HepG2 (cell line): ENCODE measurements at regions not wholly inside any gene's neighbourhood (a gene's known extent, or its start where the extent isn't known, plus 50 kb on each side); places are given as distances from the start of the nearest gene placed in this dataset.

Experiments
- ATAC-seq: fragments of 200-7000 bp; cut with Tn5 transposase; 3 replicates; pipeline ENCODE4 v1.9.1; 2020; ENCODE audit warnings: mild to moderate bottlenecking, moderate library complexity
- BruUV-seq: library from RNA; stranded (reverse); fragments of 400-500 nt; replicated peaks from 2 replicates; lab custom pipeline; 2021; lab: Mats Ljungman, UMichigan
- CTCF ChIA-PET: fragments of 300-600 bp; formaldehyde crosslinking; extraction: SDS; loops from one replicate; lab custom pipeline; 2021; ENCODE audit warnings: low total read pairs, inconsistent platforms, low intra/inter-chr PET ratio; lab: Yijun Ruan, JAX
- POLR2A ChIA-PET: fragments of 350-600 bp; sonication (Branson Sonifier 250); formaldehyde crosslinking; loops from one replicate; lab custom pipeline; 2020; ENCODE audit warnings: antibody characterized with exemption, inconsistent platforms; lab: Yijun Ruan, JAX
- DNase-seq: peaks from one replicate; pipeline ENCODE4 v3.0.0-alpha.2; 2015; ENCODE audit warnings: low spot score
- FAIRE-seq: peaks from 3 replicates; lab custom pipeline; 2011; peaks lifted over from hg19 to GRCh38; lab: Jason Lieb, UNC
- H2AFZ ChIP-seq: one replicate; pipeline ENCODE4 v1.6.1; 2011; ENCODE audit warnings: low read length, inconsistent platforms
- H3K27ac ChIP-seq: fragments of 300-600 bp; 3 replicates; pipeline ENCODE4 v1.8.0; 2011; ENCODE audit warnings: mixed run types, mild to moderate bottlenecking, mixed read lengths, low read length, inconsistent platforms; ENCODE audit not compliant: insufficient read depth; ENCODE audit errors: extremely low read length
- H3K27me3 ChIP-seq, 2 experiments: fragments of 200-600 bp in 1 of 2; 2 replicates in 1 of 2; 3 replicates in 1 of 2; pipeline versions ENCODE4 v1.6.0 to v1.8.0; 2011; ENCODE audit warnings: low read length in 2 of 2, mild to moderate bottlenecking in 2 of 2, moderate library complexity in 2 of 2, inconsistent platforms in 1 of 2; ENCODE audit not compliant: insufficient read depth in 2 of 2, control insufficient read depth in 1 of 2
- H3K36me3 ChIP-seq, 2 experiments: fragments of 200-600 bp in 1 of 2; replicated peaks in 1 of 2; 2 replicates in 1 of 2; 3 replicates in 1 of 2; pipeline versions ENCODE4 v1.5.1 to v1.8.0; 2011; ENCODE audit warnings: low read length in 2 of 2, inconsistent platforms in 1 of 2; ENCODE audit not compliant: insufficient read depth in 2 of 2, control insufficient read depth in 1 of 2
- H3K4me1 ChIP-seq: 2 replicates; pipeline ENCODE4 v1.5.1; 2012; ENCODE audit warnings: low read length, inconsistent platforms; ENCODE audit not compliant: insufficient read depth
- H3K4me2 ChIP-seq: 2 replicates; pipeline ENCODE4 v1.6.0; 2011; ENCODE audit warnings: low read depth, low read length, inconsistent platforms
- H3K4me3 ChIP-seq, 3 experiments: fragments of 200-600 bp in 1 of 3; sonication (generic), shearing (Covaris generic) in 1 of 3; replicated peaks in 1 of 3; 2 replicates each; pipeline ENCODE4 v1.5.1; 2011 to 2016; ENCODE audit warnings: low read length in 3 of 3, inconsistent platforms in 2 of 3, low read depth in 2 of 3, mild to moderate bottlenecking in 2 of 3, control low read depth in 1 of 3, mixed read lengths in 1 of 3; ENCODE audit not compliant: insufficient read depth in 1 of 3
- H3K79me2 ChIP-seq: one replicate; pipeline ENCODE4 v1.6.1; 2011; ENCODE audit warnings: low read length, inconsistent platforms; ENCODE audit not compliant: insufficient read depth
- H3K9ac ChIP-seq: 2 replicates; pipeline ENCODE4 v1.6.0; 2011; ENCODE audit warnings: mild to moderate bottlenecking, low read depth, low read length, inconsistent platforms; ENCODE audit not compliant: insufficient read depth
- H3K9me3 ChIP-seq: 2 replicates; pipeline ENCODE4 v1.5.1; 2012; ENCODE audit warnings: mild to moderate bottlenecking, low read length
- H4K20me1 ChIP-seq: 2 replicates; pipeline ENCODE4 v1.6.0; 2011; ENCODE audit warnings: inconsistent platforms, mild to moderate bottlenecking, low read length, moderate library complexity; ENCODE audit not compliant: insufficient read depth
- CENPT ChIP-seq: sonication (generic); formaldehyde crosslinking; IDR thresholded peaks from 2 replicates; pipeline ENCODE4 v1.8.0; 2022; ENCODE audit warnings: low read depth, mild to moderate bottlenecking, moderate library complexity, missing genetic modification reagents
- EHMT2 ChIP-seq: fragments of 200-600 bp; sonication (generic); IDR thresholded peaks from 2 replicates; pipeline ENCODE4 v1.7.0; 2017; ENCODE audit warnings: antibody characterized with exemption, low read depth, low read length, borderline replicate concordance
- GZF1 ChIP-seq: sonication (generic); formaldehyde crosslinking; IDR thresholded peaks from 2 replicates; pipeline ENCODE4 v1.5.1; 2020; ENCODE audit warnings: mild to moderate bottlenecking, missing genetic modification reagents
- MBNL3 ChIP-seq: fragments of 250-450 bp; sonication (Bioruptor Pico); conservative IDR thresholded peaks from 2 replicates; pipeline ENCODE4 v1.8.0; 2022; ENCODE audit warnings: mild to moderate bottlenecking, inconsistent platforms
- MYC ChIP-seq: sonication (generic); formaldehyde crosslinking; IDR thresholded peaks from 2 replicates; pipeline ENCODE4 v1.9.0; 2021; ENCODE audit warnings: missing genetic modification reagents, borderline replicate concordance
- NCOA5 ChIP-seq: sonication (generic); formaldehyde crosslinking; IDR thresholded peaks from 2 replicates; pipeline ENCODE4 v1.4.0; 2020; ENCODE audit warnings: missing genetic modification reagents
- RBM22 ChIP-seq: fragments of 200-400 bp; formaldehyde crosslinking; optimal IDR thresholded peaks from 2 replicates; pipeline ENCODE3; 2017; ENCODE audit warnings: mild to moderate bottlenecking, low read length, moderate library complexity
- RFXAP ChIP-seq: sonication (generic); formaldehyde crosslinking; IDR thresholded peaks from 2 replicates; pipeline ENCODE4 v1.4.0; 2020; ENCODE audit warnings: missing genetic modification reagents, borderline replicate concordance
- SUZ12 ChIP-seq: fragments of 150-350 bp; IDR thresholded peaks from 2 replicates; pipeline ENCODE4 v1.6.1; 2014; ENCODE audit warnings: low read depth, low read length
- ZMYM2 ChIP-seq: sonication (generic); formaldehyde crosslinking; IDR thresholded peaks from 2 replicates; pipeline ENCODE4 v1.8.0; 2022; ENCODE audit warnings: mild to moderate bottlenecking, missing genetic modification reagents
- ZNF230 ChIP-seq: sonication (generic); formaldehyde crosslinking; IDR thresholded peaks from 2 replicates; pipeline ENCODE4 v1.4.0; 2020; ENCODE audit warnings: mild to moderate bottlenecking, missing genetic modification reagents
- ZNF333 ChIP-seq: sonication (generic); formaldehyde crosslinking; IDR thresholded peaks from 2 replicates; pipeline ENCODE4 v1.4.0; 2020; ENCODE audit warnings: mild to moderate bottlenecking, missing genetic modification reagents, borderline replicate concordance
- ZNF33A ChIP-seq: sonication (generic); formaldehyde crosslinking; IDR thresholded peaks from 2 replicates; pipeline ENCODE4 v1.5.1; 2020; ENCODE audit warnings: missing genetic modification reagents, mild to moderate bottlenecking, moderate library complexity, borderline replicate concordance
- ZNF570 ChIP-seq: sonication (generic); formaldehyde crosslinking; IDR thresholded peaks from 2 replicates; pipeline ENCODE4 v1.4.0; 2020; ENCODE audit warnings: mild to moderate bottlenecking, missing genetic modification reagents, borderline replicate concordance
- ZNF580 ChIP-seq: IDR thresholded peaks from 2 replicates; pipeline ENCODE4 v1.6.1; 2016; ENCODE audit warnings: low read depth, borderline replicate concordance
- ZNF660 ChIP-seq: sonication (generic); formaldehyde crosslinking; IDR thresholded peaks from 2 replicates; pipeline ENCODE4 v1.5.1; 2020; ENCODE audit warnings: mild to moderate bottlenecking, low read depth, missing genetic modification reagents, borderline replicate concordance
- ZNF703 ChIP-seq: sonication (generic); formaldehyde crosslinking; IDR thresholded peaks from 2 replicates; pipeline ENCODE4 v1.5.1; 2020; ENCODE audit warnings: missing genetic modification reagents, mild to moderate bottlenecking, moderate library complexity, borderline replicate concordance
- ZNF724P ChIP-seq: sonication (generic); formaldehyde crosslinking; IDR thresholded peaks from 2 replicates; pipeline ENCODE4 v1.8.0; 2022; ENCODE audit warnings: missing genetic modification reagents, borderline replicate concordance
- WGBS: methylation state at CpG from one replicate; pipeline ENCODE4 v1.1.6; 2017; ENCODE audit warnings: low lambda C conversion rate; 5-methylcytosine and 5-hydroxymethylcytosine counted together
- in situ Hi-C: cut with HindIII; loops from 2 replicates; pipeline ENCODE4 v1.10.0; 2017; ENCODE audit warnings: low pct_unique_long_range_greater_than_20kb; ENCODE audit not compliant: extremely low pct_ligation_motif_present
- intact Hi-C: fragments of 100-400 bp; cut with micrococcal nuclease; formaldehyde crosslinking; loops from one replicate; pipeline ENCODE4 v1.10.0; 2022; ENCODE audit not compliant: unreplicated experiment
- TF ChIP-seq, protein P1 (sequence below): sonication (generic); formaldehyde crosslinking; conservative IDR thresholded peaks from 2 replicates; pipeline ENCODE4 v1.8.1; 2023; ENCODE audit warnings: missing genetic modification reagents
- TF ChIP-seq, protein P2 (sequence below): sonication (generic); formaldehyde crosslinking; IDR thresholded peaks from 2 replicates; pipeline ENCODE4 v1.4.0; 2020; ENCODE audit warnings: missing genetic modification reagents

DNA sequence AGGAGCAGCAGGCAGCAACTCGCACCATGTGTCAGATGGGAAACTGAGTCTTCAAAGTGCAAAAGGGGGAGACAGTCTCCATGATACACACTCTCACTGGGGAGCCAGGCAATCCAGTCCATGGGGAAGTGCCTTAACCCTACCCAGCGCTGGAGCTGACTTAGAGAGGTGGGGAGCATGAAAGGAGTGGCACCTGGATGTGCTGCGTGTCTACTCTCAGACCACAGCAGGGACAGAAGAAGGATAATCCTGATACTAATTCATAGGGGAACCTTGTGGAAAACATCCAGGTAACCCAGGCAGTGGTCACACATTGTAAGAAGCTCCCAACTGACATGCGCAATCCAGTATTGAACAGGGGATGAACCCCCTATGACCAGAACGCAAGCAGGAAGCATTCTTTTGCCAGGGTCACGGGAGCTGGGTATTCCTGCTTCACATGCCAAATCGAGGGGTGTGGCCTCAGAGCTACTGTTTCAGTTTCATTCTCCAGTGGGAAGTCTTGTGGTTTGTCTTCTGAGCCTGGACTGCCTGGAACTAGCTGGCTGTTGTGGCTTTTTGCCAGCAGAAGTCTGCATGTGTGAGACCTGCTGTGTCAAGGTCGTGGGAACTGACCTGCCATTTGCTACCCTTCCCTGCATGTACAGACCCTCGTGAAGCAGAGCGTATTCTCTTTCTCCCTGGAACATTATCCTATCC is 367.6 kb upstream of the NDN start:
- no peak for FAIRE-seq
- Histone ChIP-seq H3K27me3 (no peaks in the 10 kb centered on the region), H3K4me2 (no peak overlapping the region), H3K4me3 (no peak overlapping the region), H2AFZ (no peak overlapping the region), H3K9me3 (peaks cover 83% of the 10 kb centered on the region), H4K20me1 (no peaks in the 10 kb centered on the region), H3K4me1 (no peaks in the 10 kb centered on the region), H3K9ac (no peak overlapping the region), H3K27ac (no peak overlapping the region), H3K36me3 (no peaks in the 10 kb centered on the region), H3K79me2 (no peaks in the 10 kb centered on the region)
- CTCF ChIA-PET, result no interaction called here
- 25% methylated on average over 5 of the region's 10 CpGs for whole genome bisulfite sequencing
- in situ Hi-C loops (no loop called here), intact Hi-C loops (no loop called here)
- TF ChIP-seq GZF1 (CRISPR knock-in tag), result no peak
- TF ChIP-seq RBM22, result no peak
- no peak for TF ChIP-seq RFXAP (CRISPR knock-in tag)
- TF ChIP-seq EHMT2, result no peak
- TF ChIP-seq CENPT, result no peak
- no peak for TF ChIP-seq ZNF703 (CRISPR knock-in tag)
- TF ChIP-seq MYC, result no peak
- no peak for TF ChIP-seq ZNF570 (CRISPR knock-in tag)
- no peak for TF ChIP-seq ZNF724P
- no peak for TF ChIP-seq ZNF230 (CRISPR knock-in tag)
- TF ChIP-seq ZNF333 (CRISPR knock-in tag), result no peak
- TF ChIP-seq SUZ12, result no peak
- TF ChIP-seq MBNL3 (CRISPR knock-in tag), result no peak
- no peak for TF ChIP-seq ZNF660 (CRISPR knock-in tag)
- TF ChIP-seq ZNF33A (CRISPR knock-in tag), result no peak
- TF ChIP-seq, protein P1, sequence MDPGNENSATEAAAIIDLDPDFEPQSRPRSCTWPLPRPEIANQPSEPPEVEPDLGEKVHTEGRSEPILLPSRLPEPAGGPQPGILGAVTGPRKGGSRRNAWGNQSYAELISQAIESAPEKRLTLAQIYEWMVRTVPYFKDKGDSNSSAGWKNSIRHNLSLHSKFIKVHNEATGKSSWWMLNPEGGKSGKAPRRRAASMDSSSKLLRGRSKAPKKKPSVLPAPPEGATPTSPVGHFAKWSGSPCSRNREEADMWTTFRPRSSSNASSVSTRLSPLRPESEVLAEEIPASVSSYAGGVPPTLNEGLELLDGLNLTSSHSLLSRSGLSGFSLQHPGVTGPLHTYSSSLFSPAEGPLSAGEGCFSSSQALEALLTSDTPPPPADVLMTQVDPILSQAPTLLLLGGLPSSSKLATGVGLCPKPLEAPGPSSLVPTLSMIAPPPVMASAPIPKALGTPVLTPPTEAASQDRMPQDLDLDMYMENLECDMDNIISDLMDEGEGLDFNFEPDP, result no peak
- no peak for TF ChIP-seq ZNF580
- no peak for TF ChIP-seq NCOA5 (CRISPR knock-in tag)
- TF ChIP-seq ZMYM2 (CRISPR knock-in tag), result no peak
- TF ChIP-seq, protein P2, sequence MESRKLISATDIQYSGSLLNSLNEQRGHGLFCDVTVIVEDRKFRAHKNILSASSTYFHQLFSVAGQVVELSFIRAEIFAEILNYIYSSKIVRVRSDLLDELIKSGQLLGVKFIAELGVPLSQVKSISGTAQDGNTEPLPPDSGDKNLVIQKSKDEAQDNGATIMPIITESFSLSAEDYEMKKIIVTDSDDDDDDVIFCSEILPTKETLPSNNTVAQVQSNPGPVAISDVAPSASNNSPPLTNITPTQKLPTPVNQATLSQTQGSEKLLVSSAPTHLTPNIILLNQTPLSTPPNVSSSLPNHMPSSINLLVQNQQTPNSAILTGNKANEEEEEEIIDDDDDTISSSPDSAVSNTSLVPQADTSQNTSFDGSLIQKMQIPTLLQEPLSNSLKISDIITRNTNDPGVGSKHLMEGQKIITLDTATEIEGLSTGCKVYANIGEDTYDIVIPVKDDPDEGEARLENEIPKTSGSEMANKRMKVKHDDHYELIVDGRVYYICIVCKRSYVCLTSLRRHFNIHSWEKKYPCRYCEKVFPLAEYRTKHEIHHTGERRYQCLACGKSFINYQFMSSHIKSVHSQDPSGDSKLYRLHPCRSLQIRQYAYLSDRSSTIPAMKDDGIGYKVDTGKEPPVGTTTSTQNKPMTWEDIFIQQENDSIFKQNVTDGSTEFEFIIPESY (CRISPR knock-in tag), result no peak
- POLR2A ChIA-PET, result no interaction called here
- no peak for ATAC-seq
- no TSS peak for BruUV-seq
- no peak for DNase-seq
